NCI-H446 treated with DMSO at 0.1 percent for 48 hours (cell line): ENCODE measurements at regions not wholly inside any gene's neighbourhood (a gene's known extent, or its start where the extent isn't known, plus 50 kb on each side); places are given as distances from the start of the nearest gene placed in this dataset.
A peak's percentile ranks its signal among the peaks of the same experiment; 100 is the strongest.
"Not testable (repeated sequence)": the region's sequence is repeated elsewhere in the genome, so short reads cannot be mapped to it uniquely, and the experiment has no call there.

Experiments
- DNase-seq: peaks from one replicate; lab custom pipeline; 2025; lab: John Stamatoyannopoulos, UW

- no peak for DNase-seq
These were observed 440.1 kb downstream of the MIAT start for GRCh38 chr22:27097506-27097905.

- no peak for DNase-seq
These were observed 440.5 kb downstream of the MIAT start for GRCh38 chr22:27097933-27098332.

GRCh38 chr22:27099946-27100722 is 442.7 kb downstream of the MIAT start:
- DNase-seq: no peak

- DNase-seq: peak; percentile 20
These were observed 443.4 kb downstream of the MIAT start for GRCh38 chr22:27100789-27101188.

GRCh38 chr22:27101288-27101687 is 443.9 kb downstream of the MIAT start:
- no peak for DNase-seq

- no peak for DNase-seq
These were observed 447.1 kb downstream of the MIAT start for GRCh38 chr22:27104449-27104848.

- peak; percentile 72 for DNase-seq
These were observed 448.0 kb downstream of the MIAT start for GRCh38 chr22:27105142-27106025.

- DNase-seq: peak; percentile 95
These were observed 449.6 kb downstream of the MIAT start for GRCh38 chr22:27106985-27107384.

- DNase-seq: peak; percentile 90
These were observed 450.0 kb downstream of the MIAT start for GRCh38 chr22:27107386-27107785.

- peak; percentile 98 for DNase-seq
These were observed 450.4 kb downstream of the MIAT start for GRCh38 chr22:27107824-27108223.

GRCh38 chr22:27108425-27109114 is 451.2 kb downstream of the MIAT start:
- DNase-seq: peak; percentile 66

GRCh38 chr22:27109406-27109805 is 452.0 kb downstream of the MIAT start:
- not testable (repeated sequence) for DNase-seq

- peak; percentile 84 for DNase-seq
These were observed 453.5 kb downstream of the MIAT start for GRCh38 chr22:27110665-27111451.

- peak; percentile 46 for DNase-seq
These were observed 454.6 kb downstream of the MIAT start for GRCh38 chr22:27111796-27112672.

- no peak for DNase-seq
These were observed 455.8 kb downstream of the MIAT start for GRCh38 chr22:27113211-27113635.

GRCh38 chr22:27113641-27114040 is 456.3 kb downstream of the MIAT start:
- DNase-seq: no peak

GRCh38 chr22:27114186-27114585 is 456.8 kb downstream of the MIAT start:
- no peak for DNase-seq

GRCh38 chr22:27115410-27115809 is 458.0 kb downstream of the MIAT start:
- DNase-seq: no peak

GRCh38 chr22:27115816-27116256 is 458.4 kb downstream of the MIAT start:
- no peak for DNase-seq

GRCh38 chr22:27116312-27117086 is 459.1 kb downstream of the MIAT start:
- DNase-seq: peak; percentile 50
